DOHH2 (cell line): ENCODE measurements at regions not wholly inside any gene's neighbourhood (a gene's known extent, or its start where the extent isn't known, plus 50 kb on each side); places are given as distances from the start of the nearest gene placed in this dataset.

Experiments used
- H3F3A ChIP-seq: fragments of 200-600 bp; sonication (generic), shearing (Covaris generic); 2 replicates; pipeline ENCODE4 v1.6.0; 2016; ENCODE audit warnings: antibody characterized with exemption, mild to moderate bottlenecking; ENCODE audit not compliant: control insufficient read depth, insufficient read depth
- H3K27ac ChIP-seq: fragments of 200-600 bp; sonication (generic); 2 replicates; pipeline ENCODE4 v1.5.1; 2014; ENCODE audit warnings: low read depth, mild to moderate bottlenecking, low read length, moderate library complexity
- H3K27me3 ChIP-seq: fragments of 200-600 bp; sonication (generic); 2 replicates; pipeline ENCODE4 v1.6.1; 2014; ENCODE audit warnings: mild to moderate bottlenecking, low read length, mixed read lengths; ENCODE audit not compliant: control insufficient read depth
- H3K36me3 ChIP-seq: fragments of 200-600 bp; sonication (generic); 2 replicates; pipeline ENCODE4 v1.6.1; 2014; ENCODE audit warnings: mild to moderate bottlenecking, low read length, moderate library complexity, mixed read lengths; ENCODE audit not compliant: control insufficient read depth
- H3K4me1 ChIP-seq: fragments of 200-600 bp; sonication (generic); 2 replicates; pipeline ENCODE4 v1.6.1; 2014; ENCODE audit warnings: mild to moderate bottlenecking, low read length, mixed read lengths; ENCODE audit not compliant: control insufficient read depth
- H3K4me2 ChIP-seq: fragments of 200-600 bp; sonication (generic); 2 replicates; pipeline ENCODE4 v1.6.0; 2014; ENCODE audit warnings: mild to moderate bottlenecking, low read length, moderate library complexity
- H3K4me3 ChIP-seq: fragments of 200-600 bp; sonication (generic); 2 replicates; pipeline ENCODE4 v1.5.1; 2014; ENCODE audit warnings: mild to moderate bottlenecking, low read length, mixed read lengths
- H3K79me2 ChIP-seq: fragments of 200-600 bp; sonication (generic); 2 replicates; pipeline ENCODE4 v1.6.1; 2014; ENCODE audit warnings: mild to moderate bottlenecking, low read length, mixed read lengths; ENCODE audit not compliant: control insufficient read depth
- H3K9me2 ChIP-seq: fragments of 200-600 bp; sonication (generic); replicated peaks from 2 replicates; pipeline ENCODE4 v1.6.1; 2014; ENCODE audit warnings: mild to moderate bottlenecking, low read length, mixed read lengths; ENCODE audit not compliant: control insufficient read depth
- H3K9me3 ChIP-seq: fragments of 200-600 bp; sonication (generic); 2 replicates; pipeline ENCODE4 v1.6.1; 2014; ENCODE audit warnings: antibody characterized with exemption, low read length, mixed read lengths; ENCODE audit not compliant: control insufficient read depth, insufficient read depth
- H4K20me1 ChIP-seq: fragments of 200-600 bp; sonication (generic); 2 replicates; pipeline ENCODE4 v1.6.0; 2014; ENCODE audit warnings: low read depth, mild to moderate bottlenecking, antibody characterized with exemption, low read length, moderate library complexity; ENCODE audit not compliant: control insufficient read depth, insufficient read depth
- EZH2phosphoT487 ChIP-seq: fragments of 200-600 bp; sonication (generic); IDR thresholded peaks from 2 replicates; pipeline ENCODE4 v1.6.1; 2017; ENCODE audit warnings: borderline replicate concordance, mild to moderate bottlenecking, antibody characterized with exemption, low read length, moderate library complexity, mixed read lengths
- TF ChIP-seq, protein P1 (sequence below): fragments of 200-600 bp; sonication (generic); IDR thresholded peaks from one replicate; pipeline ENCODE4 v1.5.1; 2014; ENCODE audit warnings: antibody characterized with exemption, mild to moderate bottlenecking, low read depth, low read length; ENCODE audit not compliant: poor library complexity, severe bottlenecking

- H3F3A ChIP-seq, result no peaks in the 10 kb centered on the region
- H3K4me2 ChIP-seq, result no peak overlapping the region
- no peak overlapping the region for H3K4me3 ChIP-seq
- no peaks in the 10 kb centered on the region for H3K27me3 ChIP-seq
- 0 out of 2 replicates have a peak, but pooled peaks cover 3% of the 10 kb centered on the region for H3K4me1 ChIP-seq
- H3K79me2 ChIP-seq, result no peaks in the 10 kb centered on the region
- no peak overlapping the region for H3K27ac ChIP-seq
- no peak for TF ChIP-seq EZH2phosphoT487
- TF ChIP-seq, protein P1, sequence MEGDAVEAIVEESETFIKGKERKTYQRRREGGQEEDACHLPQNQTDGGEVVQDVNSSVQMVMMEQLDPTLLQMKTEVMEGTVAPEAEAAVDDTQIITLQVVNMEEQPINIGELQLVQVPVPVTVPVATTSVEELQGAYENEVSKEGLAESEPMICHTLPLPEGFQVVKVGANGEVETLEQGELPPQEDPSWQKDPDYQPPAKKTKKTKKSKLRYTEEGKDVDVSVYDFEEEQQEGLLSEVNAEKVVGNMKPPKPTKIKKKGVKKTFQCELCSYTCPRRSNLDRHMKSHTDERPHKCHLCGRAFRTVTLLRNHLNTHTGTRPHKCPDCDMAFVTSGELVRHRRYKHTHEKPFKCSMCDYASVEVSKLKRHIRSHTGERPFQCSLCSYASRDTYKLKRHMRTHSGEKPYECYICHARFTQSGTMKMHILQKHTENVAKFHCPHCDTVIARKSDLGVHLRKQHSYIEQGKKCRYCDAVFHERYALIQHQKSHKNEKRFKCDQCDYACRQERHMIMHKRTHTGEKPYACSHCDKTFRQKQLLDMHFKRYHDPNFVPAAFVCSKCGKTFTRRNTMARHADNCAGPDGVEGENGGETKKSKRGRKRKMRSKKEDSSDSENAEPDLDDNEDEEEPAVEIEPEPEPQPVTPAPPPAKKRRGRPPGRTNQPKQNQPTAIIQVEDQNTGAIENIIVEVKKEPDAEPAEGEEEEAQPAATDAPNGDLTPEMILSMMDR, result no peak
- no peaks in the 10 kb centered on the region for H3K9me2 ChIP-seq
- no peaks in the 10 kb centered on the region for H4K20me1 ChIP-seq
- no peaks in the 10 kb centered on the region for H3K36me3 ChIP-seq
- no peaks in the 10 kb centered on the region for H3K9me3 ChIP-seq
Observed at GRCh38 chr12:75838309-75838708, 193.3 kb downstream of the PHLDA1 start.

GRCh38 chr12:75837700-75838099, 193.9 kb downstream of the PHLDA1 start:
- Histone ChIP-seq H3F3A (no peaks in the 10 kb centered on the region), H3K4me2 (no peak overlapping the region), H3K9me2 (no peaks in the 10 kb centered on the region), H3K4me1 (0 out of 2 replicates have a peak, but pooled peaks cover 3% of the 10 kb centered on the region), H4K20me1 (no peaks in the 10 kb centered on the region), H3K4me3 (no peak overlapping the region), H3K9me3 (no peaks in the 10 kb centered on the region), H3K27me3 (no peaks in the 10 kb centered on the region), H3K79me2 (no peaks in the 10 kb centered on the region), H3K36me3 (no peaks in the 10 kb centered on the region), H3K27ac (no peak overlapping the region)
- TF ChIP-seq, protein P1, result no peak
- TF ChIP-seq EZH2phosphoT487, result no peak

DNA sequence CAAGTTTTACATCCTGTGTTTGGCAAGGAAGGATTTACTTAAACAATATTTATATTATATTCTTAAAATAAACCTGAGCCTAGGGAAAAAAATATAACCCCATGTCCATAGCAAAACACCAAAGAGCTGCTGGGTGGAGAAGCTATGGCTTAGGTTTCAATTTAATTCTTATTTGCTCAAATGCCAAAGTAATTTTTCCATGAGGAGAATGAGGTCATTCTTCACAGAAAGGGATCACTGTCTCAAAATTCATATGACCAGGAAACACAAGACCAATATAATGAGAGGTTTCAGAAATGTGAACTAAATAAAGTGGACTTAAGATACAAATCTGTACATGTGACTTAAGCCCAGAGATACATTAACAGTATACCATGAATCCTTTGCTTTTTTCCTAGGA, 195.0 kb downstream of the PHLDA1 start:
- Histone ChIP-seq H3F3A (no peaks in the 10 kb centered on the region), H3K9me2 (no peaks in the 10 kb centered on the region), H3K9me3 (no peaks in the 10 kb centered on the region), H4K20me1 (no peaks in the 10 kb centered on the region), H3K36me3 (no peaks in the 10 kb centered on the region), H3K79me2 (no peaks in the 10 kb centered on the region), H3K27ac (no peak overlapping the region), H3K4me2 (no peak overlapping the region), H3K4me3 (no peak overlapping the region), H3K27me3 (no peaks in the 10 kb centered on the region), H3K4me1 (0 out of 2 replicates have a peak, but pooled peaks cover 3% of the 10 kb centered on the region)
- no peak for TF ChIP-seq EZH2phosphoT487
- TF ChIP-seq, protein P1, result no peak
